HCT116 (cell line): ENCODE measurements at regions not wholly inside any gene's neighbourhood (a gene's known extent, or its start where the extent isn't known, plus 50 kb on each side); places are given as distances from the start of the nearest gene placed in this dataset.

Experiments used
- ATAC-seq: fragments of 200-7000 bp; cut with Tn5 transposase; 2 replicates; pipeline ENCODE4 v1.9.1; 2020; ENCODE audit warnings: mild to moderate bottlenecking, moderate library complexity
- BruUV-seq: library from RNA; stranded (reverse); fragments of 400-500 nt; replicated peaks from 2 replicates; lab custom pipeline; 2021; lab: Mats Ljungman, UMichigan
- CTCF ChIA-PET: fragments of 300-600 bp; sonication (Branson Sonifier 250); formaldehyde crosslinking; loops from one replicate; lab custom pipeline; 2021; ENCODE audit warnings: antibody characterized with exemption; lab: Charles Lee
- POLR2A ChIA-PET: fragments of 300-600, 350-600 bp; sonication (Branson Sonifier 250); formaldehyde crosslinking; loops from one replicate; lab custom pipeline; 2021; ENCODE audit warnings: antibody characterized with exemption; lab: Charles Lee
- RAD21 ChIA-PET, 2 experiments: fragments of 300-600 bp; sonication (Branson Sonifier 250); formaldehyde crosslinking; loops; one replicate each; lab custom pipeline; 2023; ENCODE audit warnings: low total read pairs in 2 of 2; ENCODE audit not compliant: uncharacterized antibody in 2 of 2, unreplicated experiment in 2 of 2, low non-redundant PET in 1 of 2; lab: Charles Lee
- DNase-seq: peaks from one replicate; pipeline ENCODE4 v3.0.0-alpha.2; 2010; ENCODE audit warnings: low read depth, low spot score
- H2AFZ ChIP-seq: fragments of 200-600 bp; shearing (Covaris generic), sonication (generic); 2 replicates; pipeline ENCODE4 v1.6.1; 2017; ENCODE audit warnings: low read depth, mixed run types, mixed read lengths, antibody characterized with exemption, low read length; ENCODE audit not compliant: poor library complexity, severe bottlenecking
- H3K27ac ChIP-seq: 2 replicates; pipeline ENCODE4 v1.5.1; 2012; ENCODE audit warnings: low read depth, low read length
- H3K27me3 ChIP-seq: fragments of 200-600 bp; sonication (generic); 2 replicates; pipeline ENCODE4 v1.6.1; 2016; ENCODE audit warnings: mixed run types, low read length, mixed read lengths; ENCODE audit not compliant: insufficient read depth
- H3K36me3 ChIP-seq, 2 experiments: fragments of 200-500 bp in 1 of 2; fragments of 200-600 bp in 1 of 2; sonication (Bioruptor generic) in 1 of 2; sonication (generic) in 1 of 2; 2 replicates each; pipeline versions ENCODE4 v1.5.1 to v1.6.1; 2014 to 2016; ENCODE audit warnings: low read length in 2 of 2, inconsistent platforms in 1 of 2, mixed read lengths in 1 of 2, mixed run types in 1 of 2; ENCODE audit not compliant: insufficient read depth in 2 of 2, control insufficient read depth in 1 of 2
- H3K4me1 ChIP-seq, 2 experiments: fragments of 200-600 bp in 1 of 2; sonication (generic) in 1 of 2; 2 replicates each; pipeline versions ENCODE4 v1.5.1 to v1.6.1; 2012 to 2017; ENCODE audit warnings: low read length in 2 of 2, inconsistent platforms in 1 of 2, mild to moderate bottlenecking in 1 of 2, mixed read lengths in 1 of 2, mixed run types in 1 of 2, moderate library complexity in 1 of 2; ENCODE audit not compliant: insufficient read depth in 2 of 2, control insufficient read depth in 1 of 2
- H3K4me2 ChIP-seq: fragments of 200-600 bp; sonication (generic); 2 replicates; pipeline ENCODE4 v1.6.1; 2017; ENCODE audit warnings: mixed run types, low read length, mixed read lengths
- H3K4me3 ChIP-seq, 2 experiments: fragments of 200-600 bp in 1 of 2; sonication (generic) in 1 of 2; replicated peaks in 1 of 2; 2 replicates each; pipeline ENCODE4 v1.5.1; 2011 to 2016; ENCODE audit warnings: low read length in 2 of 2, control low read depth in 1 of 2, low read depth in 1 of 2, mild to moderate bottlenecking in 1 of 2, mixed read lengths in 1 of 2, mixed run types in 1 of 2
- H3K79me2 ChIP-seq: fragments of 200-600 bp; sonication (generic); 2 replicates; pipeline ENCODE4 v1.6.1; 2017; ENCODE audit warnings: mild to moderate bottlenecking, mixed run types, low read length, moderate library complexity, mixed read lengths; ENCODE audit not compliant: insufficient read depth
- H3K9ac ChIP-seq: fragments of 200-600 bp; sonication (generic); 2 replicates; pipeline ENCODE4 v1.6.1; 2016; ENCODE audit warnings: low read length, mixed read lengths
- H3K9me2 ChIP-seq: fragments of 200-600 bp; sonication (generic), shearing (Covaris generic); 2 replicates; pipeline ENCODE4 v1.6.1; 2017; ENCODE audit warnings: mixed run types, mild to moderate bottlenecking, moderate library complexity; ENCODE audit not compliant: insufficient read depth
- H3K9me3 ChIP-seq, 2 experiments: fragments of 200-500 bp in 1 of 2; fragments of 200-600 bp in 1 of 2; sonication (Bioruptor generic) in 1 of 2; sonication (generic) in 1 of 2; 2 replicates each; pipeline ENCODE4 v1.6.1; 2014 to 2017; ENCODE audit warnings: low read length in 2 of 2, mixed read lengths in 2 of 2, inconsistent platforms in 1 of 2, low read depth in 1 of 2, mild to moderate bottlenecking in 1 of 2, mixed run types in 1 of 2, moderate library complexity in 1 of 2; ENCODE audit not compliant: control insufficient read depth in 1 of 2, insufficient read depth in 1 of 2
- H4K20me1 ChIP-seq: fragments of 200-600 bp; sonication (generic), shearing (Covaris generic); 2 replicates; pipeline ENCODE4 v1.6.1; 2017; ENCODE audit warnings: mixed run types, mild to moderate bottlenecking, moderate library complexity; ENCODE audit not compliant: insufficient read depth
- CTCF ChIP-seq, 3 experiments: fragments of 200-600 bp in 1 of 3; sonication (generic) in 1 of 3; IDR thresholded peaks in 2 of 3; conservative IDR thresholded peaks in 1 of 3; 2 replicates each; pipeline ENCODE4 v1.5.1; 2012 to 2017; ENCODE audit warnings: low read depth in 2 of 3, low read length in 2 of 3, antibody characterized with exemption in 1 of 3, borderline replicate concordance in 1 of 3, control low read depth in 1 of 3, mild to moderate bottlenecking in 1 of 3, mixed read lengths in 1 of 3, mixed run types in 1 of 3, moderate library complexity in 1 of 3; ENCODE audit not compliant: insufficient read depth in 1 of 3
- ELF1 ChIP-seq: IDR thresholded peaks from 2 replicates; pipeline ENCODE4 v1.6.1; 2012; ENCODE audit warnings: low read depth, borderline replicate concordance
- EZH2phosphoT487 ChIP-seq: fragments of 200-600 bp; IDR thresholded peaks from 2 replicates; pipeline ENCODE4 v1.6.1; 2018; ENCODE audit warnings: antibody characterized with exemption, borderline replicate concordance
- JUND ChIP-seq: IDR thresholded peaks from 2 replicates; pipeline ENCODE4 v1.6.1; 2012
- POLR2A ChIP-seq: IDR thresholded peaks from 2 replicates; pipeline ENCODE4 v1.7.0; 2011; ENCODE audit warnings: borderline replicate concordance; ENCODE audit not compliant: insufficient read depth, insufficient read length; ENCODE audit errors: extremely low read depth
- POLR2AphosphoS5 ChIP-seq: IDR thresholded peaks from 2 replicates; pipeline ENCODE4 v1.6.1; 2011; ENCODE audit warnings: mild to moderate bottlenecking, low read depth, low read length, moderate library complexity
- REST ChIP-seq: IDR thresholded peaks from 2 replicates; pipeline ENCODE4 v1.6.1; 2012; ENCODE audit warnings: low read depth
- intact Hi-C: fragments of 100-400 bp; cut with micrococcal nuclease; formaldehyde crosslinking; loops from 2 replicates; pipeline ENCODE4 v1.10.0; 2022
- TF ChIP-seq, protein P1 (sequence below): IDR thresholded peaks from 2 replicates; pipeline ENCODE4 v1.6.1; 2011; ENCODE audit warnings: mild to moderate bottlenecking, low read length, moderate library complexity; ENCODE audit not compliant: insufficient replicate concordance; ENCODE audit errors: extremely low read depth

DNA sequence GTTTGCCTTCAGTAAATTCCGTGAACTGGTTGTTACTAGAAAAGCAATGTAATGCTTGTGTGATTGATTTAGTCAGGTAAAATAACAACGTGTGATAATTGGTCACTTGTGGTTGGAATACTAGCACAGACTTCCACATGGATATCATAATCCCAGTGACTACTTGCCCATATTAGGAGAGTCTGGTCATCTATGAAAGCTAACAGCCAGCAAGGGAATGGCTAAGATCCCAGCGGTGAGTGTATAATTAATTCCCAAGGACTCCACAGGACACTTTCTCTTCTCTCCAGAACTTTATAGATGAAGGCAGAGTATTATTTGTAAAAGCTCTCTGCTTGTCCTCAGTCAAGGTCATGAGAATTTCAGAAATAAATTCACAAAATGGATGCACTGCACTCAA, 662.6 kb upstream of the TEX47 start (continued):
- TF ChIP-seq REST (no peak), POLR2A (no peak), ELF1 (no peak)

- ATAC-seq (no peak), DNase-seq (no peak)
- intact Hi-C loops, result no loop called here
- Histone ChIP-seq H3K4me2 (no peak overlapping the region), H3K79me2 (no peaks in the 10 kb centered on the region), H3K4me1 (no peaks in the 10 kb centered on the region), H3K9me3 (peaks cover 0 to 7% of the 10 kb centered on the region in 2 experiments; a peak in 2 of 4 replicates), H3K36me3 (no peaks in the 10 kb centered on the region), H3K27me3 (no peaks in the 10 kb centered on the region), H3K27ac (no peak overlapping the region), H4K20me1 (no peaks in the 10 kb centered on the region), H3K9ac (no peak overlapping the region), H3K4me3 (no peak overlapping the region), H3K9me2 (no peaks in the 10 kb centered on the region), H2AFZ (no peak overlapping the region)
- no peak for TF ChIP-seq CTCF (IDR thresholded peaks at IDR 0.05 in 2 of 3, conservative IDR thresholded peaks at IDR 0.05 in 1 of 3; ENCODE audit: borderline replicate concordance in 1 of 3, insufficient read depth in 1 of 3, low read depth in 2 of 3, low read length in 2 of 3)
- TF ChIP-seq EZH2phosphoT487, result no peak
- no peak for TF ChIP-seq REST
- TF ChIP-seq, protein P1, sequence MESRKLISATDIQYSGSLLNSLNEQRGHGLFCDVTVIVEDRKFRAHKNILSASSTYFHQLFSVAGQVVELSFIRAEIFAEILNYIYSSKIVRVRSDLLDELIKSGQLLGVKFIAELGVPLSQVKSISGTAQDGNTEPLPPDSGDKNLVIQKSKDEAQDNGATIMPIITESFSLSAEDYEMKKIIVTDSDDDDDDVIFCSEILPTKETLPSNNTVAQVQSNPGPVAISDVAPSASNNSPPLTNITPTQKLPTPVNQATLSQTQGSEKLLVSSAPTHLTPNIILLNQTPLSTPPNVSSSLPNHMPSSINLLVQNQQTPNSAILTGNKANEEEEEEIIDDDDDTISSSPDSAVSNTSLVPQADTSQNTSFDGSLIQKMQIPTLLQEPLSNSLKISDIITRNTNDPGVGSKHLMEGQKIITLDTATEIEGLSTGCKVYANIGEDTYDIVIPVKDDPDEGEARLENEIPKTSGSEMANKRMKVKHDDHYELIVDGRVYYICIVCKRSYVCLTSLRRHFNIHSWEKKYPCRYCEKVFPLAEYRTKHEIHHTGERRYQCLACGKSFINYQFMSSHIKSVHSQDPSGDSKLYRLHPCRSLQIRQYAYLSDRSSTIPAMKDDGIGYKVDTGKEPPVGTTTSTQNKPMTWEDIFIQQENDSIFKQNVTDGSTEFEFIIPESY, result no peak
- TF ChIP-seq POLR2AphosphoS5, result no peak
- no peak for TF ChIP-seq JUND
- POLR2A ChIA-PET, result no interaction called here
- no TSS peak for BruUV-seq
- CTCF ChIA-PET, result no interaction called here
- RAD21 ChIA-PET, result no interaction called here
Observed at GRCh38 chr7:89474456-89474855, 678.9 kb upstream of the TEX47 start.
